Fibroblast of pulmonary artery (primary cell): ENCODE measurements at regions not wholly inside any gene's neighbourhood (a gene's known extent, or its start where the extent isn't known, plus 50 kb on each side); places are given as distances from the start of the nearest gene placed in this dataset.

Experiments used
- DNase-seq: peaks from one replicate; pipeline ENCODE4 v3.0.0-alpha.2; 2010; ENCODE audit warnings: low read depth
- H3K4me3 ChIP-seq: replicated peaks from 2 replicates; pipeline ENCODE4 v1.5.1; 2011; ENCODE audit warnings: low read depth, mild to moderate bottlenecking, control low read depth, low read length, moderate library complexity
- CTCF ChIP-seq: IDR thresholded peaks from 2 replicates; pipeline ENCODE4 v1.5.1; 2011; ENCODE audit warnings: mild to moderate bottlenecking, control low read depth, low read length, inconsistent platforms; ENCODE audit errors: missing control alignments

GRCh38 chr21:25421321-25422028 is 185.8 kb downstream of the MRPL39 start:
- peak; percentile 44 for DNase-seq
- H3K4me3 ChIP-seq: no peak overlapping the region
- TF ChIP-seq CTCF: peak; percentile 46

- DNase-seq: no peak
- TF ChIP-seq CTCF: no peak
- H3K4me3 ChIP-seq: no peak overlapping the region
Measured at GRCh38 chr21:25420831-25421230, 186.4 kb downstream of the MRPL39 start.

GRCh38 chr21:25416669-25417068 is 190.6 kb downstream of the MRPL39 start:
- no peak overlapping the region for H3K4me3 ChIP-seq
- no peak for TF ChIP-seq CTCF
- DNase-seq: no peak

GRCh38 chr21:25412100-25412499 is 195.2 kb downstream of the MRPL39 start:
- no peak for TF ChIP-seq CTCF
- no peak for DNase-seq

GRCh38 chr21:25409978-25410377 is 197.3 kb downstream of the MRPL39 start:
- H3K4me3 ChIP-seq: no peak overlapping the region
- no peak for TF ChIP-seq CTCF
- DNase-seq: no peak

More at GRCh38 chr21:25412100-25412499, 195.2 kb downstream of the MRPL39 start:
- no peak overlapping the region for H3K4me3 ChIP-seq

GRCh38 chr21:25408666-25409065 is 198.6 kb downstream of the MRPL39 start:
- TF ChIP-seq CTCF: no peak
- H3K4me3 ChIP-seq: no peak overlapping the region
- DNase-seq: no peak

- H3K4me3 ChIP-seq: no peak overlapping the region
- no peak for TF ChIP-seq CTCF
- no peak for DNase-seq
Measured at GRCh38 chr21:25406887-25407579, 200.2 kb downstream of the MRPL39 start.
